22Rv1 (cell line): ENCODE measurements at regions not wholly inside any gene's neighbourhood (a gene's known extent, or its start where the extent isn't known, plus 50 kb on each side); places are given as distances from the start of the nearest gene placed in this dataset.

Experiments
- H3K27ac ChIP-seq: fragments of 450-650 bp; 2 replicates; pipeline ENCODE4 v1.5.1; 2017
- CTCF ChIP-seq: fragments of 450-650 bp; IDR thresholded peaks from 2 replicates; pipeline ENCODE4 v1.5.1; 2017; ENCODE audit warnings: mild to moderate bottlenecking
- ZFX ChIP-seq: fragments of 450-650 bp; IDR thresholded peaks from 2 replicates; pipeline ENCODE4 v1.6.1; 2017; ENCODE audit warnings: antibody characterized with exemption, borderline replicate concordance

GRCh38 chr13:59494560-59494970 is 669.2 kb downstream of the DIAPH3 start:
- H3K27ac ChIP-seq = no peak overlapping the region
- TF ChIP-seq ZFX (no peak), CTCF (no peak)

- TF ChIP-seq CTCF (no peak), ZFX (no peak)
Observed at GRCh38 chr13:59495299-59495698, 668.4 kb downstream of the DIAPH3 start.

GRCh38 chr13:59495936-59496512 is 667.7 kb downstream of the DIAPH3 start:
- TF ChIP-seq CTCF (no peak), ZFX (no peak)
- no peak overlapping the region for H3K27ac ChIP-seq

More at GRCh38 chr13:59495299-59495698, 668.4 kb downstream of the DIAPH3 start:
- H3K27ac ChIP-seq = no peak overlapping the region

GRCh38 chr13:59497621-59498247 is 666.0 kb downstream of the DIAPH3 start:
- no peak for TF ChIP-seq ZFX
- no peak for TF ChIP-seq CTCF
- H3K27ac ChIP-seq = no peak overlapping the region

- TF ChIP-seq ZFX (no peak), CTCF (no peak)
- H3K27ac ChIP-seq = no peak overlapping the region
Observed at GRCh38 chr13:59501004-59501403, 662.7 kb downstream of the DIAPH3 start.

- H3K27ac ChIP-seq = no peak overlapping the region
- TF ChIP-seq ZFX = no peak
- no peak for TF ChIP-seq CTCF
Observed at GRCh38 chr13:59504407-59504806, 659.3 kb downstream of the DIAPH3 start.

GRCh38 chr13:59510386-59510785 is 653.3 kb downstream of the DIAPH3 start:
- no peak overlapping the region for H3K27ac ChIP-seq
- TF ChIP-seq ZFX (no peak), CTCF (no peak)
